Fibroblast of lung (primary cell): ENCODE measurements at regions not wholly inside any gene's neighbourhood (a gene's known extent, or its start where the extent isn't known, plus 50 kb on each side); places are given as distances from the start of the nearest gene placed in this dataset.

Experiments used
- CTCF ChIP-seq, 2 donors: IDR thresholded peaks in 1 of 2; conservative IDR thresholded peaks in 1 of 2; 1 replicate in 1 of 2; 2 replicates in 1 of 2; pipeline ENCODE4 v1.5.1; 2011 to 2012; ENCODE audit warnings: low read length in 2 of 2, control low read depth in 1 of 2, inconsistent platforms in 1 of 2, low read depth in 1 of 2, mild to moderate bottlenecking in 1 of 2
- EZH2 ChIP-seq: IDR thresholded peaks from 2 replicates; pipeline ENCODE4 v1.5.1; 2012; ENCODE audit warnings: low read length, control low read depth, mild to moderate bottlenecking; ENCODE audit errors: missing control alignments

- TF ChIP-seq CTCF (conservative IDR thresholded peaks at IDR 0.05 in 1 of 2, IDR thresholded peaks at IDR 0.05 in 1 of 2; ENCODE audit: low read depth in 1 of 2, low read length in 2 of 2) (no peak), EZH2 (no peak)
Measured at GRCh38 chr13:100984085-100984705, 309.6 kb upstream of the TMTC4 start.
